ENCODE measurements at regions not wholly inside any gene's neighbourhood (a gene's known extent, or its start where the extent isn't known, plus 50 kb on each side); places are given as distances from the start of the nearest gene placed in this dataset.

DNA sequence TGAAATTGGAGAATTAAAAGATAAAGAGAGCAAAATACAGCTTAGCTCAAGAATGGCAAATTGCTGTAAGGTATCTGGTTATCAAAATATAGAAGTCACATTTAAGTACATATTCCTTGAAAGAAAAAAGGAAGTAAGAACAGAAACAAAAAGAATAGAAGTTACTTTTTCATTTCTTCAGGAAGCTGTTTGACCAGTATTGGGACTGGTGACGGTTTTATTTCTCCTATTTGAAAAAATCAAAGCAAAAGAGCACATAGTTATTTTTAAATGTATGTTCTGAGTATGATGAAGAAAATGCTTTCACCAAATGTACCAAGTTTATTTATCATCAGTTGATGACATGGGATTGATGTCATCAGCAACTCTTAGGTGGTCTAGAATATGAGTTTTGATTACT, 83.1 kb upstream of the OXGR1 start:
- H3K4me3 ChIP-seq (ENCODE audit: low read depth, low read length), result no peak overlapping the region
- H3K27me3 ChIP-seq (ENCODE audit: control insufficient read depth, insufficient read depth, low read length), result no peaks in the 10 kb centered on the region
- H3K36me3 ChIP-seq (ENCODE audit: control insufficient read depth, insufficient read depth, low read length), result no peaks in the 10 kb centered on the region
- TF ChIP-seq, protein P1, sequence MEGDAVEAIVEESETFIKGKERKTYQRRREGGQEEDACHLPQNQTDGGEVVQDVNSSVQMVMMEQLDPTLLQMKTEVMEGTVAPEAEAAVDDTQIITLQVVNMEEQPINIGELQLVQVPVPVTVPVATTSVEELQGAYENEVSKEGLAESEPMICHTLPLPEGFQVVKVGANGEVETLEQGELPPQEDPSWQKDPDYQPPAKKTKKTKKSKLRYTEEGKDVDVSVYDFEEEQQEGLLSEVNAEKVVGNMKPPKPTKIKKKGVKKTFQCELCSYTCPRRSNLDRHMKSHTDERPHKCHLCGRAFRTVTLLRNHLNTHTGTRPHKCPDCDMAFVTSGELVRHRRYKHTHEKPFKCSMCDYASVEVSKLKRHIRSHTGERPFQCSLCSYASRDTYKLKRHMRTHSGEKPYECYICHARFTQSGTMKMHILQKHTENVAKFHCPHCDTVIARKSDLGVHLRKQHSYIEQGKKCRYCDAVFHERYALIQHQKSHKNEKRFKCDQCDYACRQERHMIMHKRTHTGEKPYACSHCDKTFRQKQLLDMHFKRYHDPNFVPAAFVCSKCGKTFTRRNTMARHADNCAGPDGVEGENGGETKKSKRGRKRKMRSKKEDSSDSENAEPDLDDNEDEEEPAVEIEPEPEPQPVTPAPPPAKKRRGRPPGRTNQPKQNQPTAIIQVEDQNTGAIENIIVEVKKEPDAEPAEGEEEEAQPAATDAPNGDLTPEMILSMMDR (IDR thresholded peaks at IDR 0.05; ENCODE audit: insufficient read depth, low read depth, low read length), result no peak
- ChIA-PET CTCF (interaction anchor here (0.6 to 1.5 kb wide), 2 partner anchors 31 to 314 kb away, joined by 3 to 4 read pairs; no protein-coding TSS in a partner anchor), POLR2A (interaction anchor here (0.6 kb wide), 1 partner anchor 138 kb away, joined by 3 read pairs; no protein-coding TSS in a partner anchor)
- DNase-seq (ENCODE audit: low read depth), result no peak

DNA sequence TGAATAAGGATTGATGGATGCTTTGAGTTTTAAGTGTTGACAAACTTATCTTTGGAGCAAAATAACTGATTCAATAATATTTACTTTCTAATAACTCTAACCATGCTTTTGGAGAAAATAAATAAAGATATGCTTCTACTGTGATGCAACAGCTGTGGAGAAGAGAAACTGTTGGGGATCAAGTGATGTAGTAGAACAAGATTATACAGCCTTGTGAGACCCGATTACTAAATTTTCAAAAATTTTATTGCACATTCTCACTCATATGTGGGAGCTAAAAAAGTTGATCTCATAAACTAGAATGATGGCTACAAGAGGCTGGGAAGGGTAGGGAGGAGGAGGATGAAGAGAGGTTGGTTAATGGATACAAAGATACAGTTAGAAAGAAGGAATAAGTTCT, 85.5 kb upstream of the OXGR1 start:
- TF ChIP-seq, protein P1 (IDR thresholded peaks at IDR 0.05; ENCODE audit: insufficient read depth, low read depth, low read length), result no peak
- DNase-seq (ENCODE audit: low read depth), result no peak
- ChIA-PET CTCF (no interaction called here), POLR2A (no interaction called here)
- H3K4me3 ChIP-seq (ENCODE audit: low read depth, low read length), result no peak overlapping the region
- no peaks in the 10 kb centered on the region for H3K36me3 ChIP-seq (ENCODE audit: control insufficient read depth, insufficient read depth, low read length)
- no peaks in the 10 kb centered on the region for H3K27me3 ChIP-seq (ENCODE audit: control insufficient read depth, insufficient read depth, low read length)

DNA sequence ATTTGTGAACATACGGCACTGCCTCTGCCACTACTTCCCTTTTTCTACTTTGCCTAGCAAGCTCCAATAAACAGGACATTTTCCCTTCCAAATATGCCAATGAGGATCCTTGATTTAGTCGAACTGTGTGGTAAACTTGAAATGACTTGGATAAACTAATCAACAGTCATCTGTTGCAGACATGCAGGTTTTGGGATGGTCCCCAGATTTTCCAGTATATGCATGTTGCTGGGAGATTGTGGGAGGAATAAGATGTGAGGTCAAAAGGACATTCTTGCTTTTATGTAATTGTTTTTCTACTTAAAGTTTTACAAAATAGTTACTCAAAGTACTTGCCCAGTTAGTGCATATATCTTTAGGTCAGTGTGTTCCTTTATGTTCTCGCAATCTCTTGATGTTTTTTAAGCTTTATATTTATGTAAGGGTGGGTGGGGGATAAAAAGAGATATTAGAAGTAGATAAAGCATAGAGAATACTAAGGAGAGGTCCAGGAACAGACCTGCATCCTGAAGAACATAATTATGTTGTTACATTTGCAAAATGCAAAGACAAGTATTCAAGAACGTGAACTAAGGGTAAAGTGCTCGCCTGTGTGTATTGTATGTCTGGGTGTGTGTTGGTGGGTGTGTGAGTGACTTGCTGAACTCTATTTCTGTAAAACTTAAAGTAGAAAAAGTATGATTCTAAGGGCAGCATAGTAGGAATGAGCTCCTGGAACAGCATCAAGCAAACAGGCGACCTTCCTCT, 88.4 kb upstream of the OXGR1 start:
- TF ChIP-seq, protein P1 (IDR thresholded peaks at IDR 0.05; ENCODE audit: insufficient read depth, low read depth, low read length), result no peak
- CTCF ChIA-PET, result no interaction called here
- Histone ChIP-seq H3K27me3 (ENCODE audit: control insufficient read depth, insufficient read depth, low read length) (no peaks in the 10 kb centered on the region), H3K36me3 (ENCODE audit: control insufficient read depth, insufficient read depth, low read length) (no peaks in the 10 kb centered on the region), H3K4me3 (ENCODE audit: low read depth, low read length) (no peak overlapping the region)
- POLR2A ChIA-PET, result no interaction called here
- DNase-seq (ENCODE audit: low read depth), result no peak

DNA sequence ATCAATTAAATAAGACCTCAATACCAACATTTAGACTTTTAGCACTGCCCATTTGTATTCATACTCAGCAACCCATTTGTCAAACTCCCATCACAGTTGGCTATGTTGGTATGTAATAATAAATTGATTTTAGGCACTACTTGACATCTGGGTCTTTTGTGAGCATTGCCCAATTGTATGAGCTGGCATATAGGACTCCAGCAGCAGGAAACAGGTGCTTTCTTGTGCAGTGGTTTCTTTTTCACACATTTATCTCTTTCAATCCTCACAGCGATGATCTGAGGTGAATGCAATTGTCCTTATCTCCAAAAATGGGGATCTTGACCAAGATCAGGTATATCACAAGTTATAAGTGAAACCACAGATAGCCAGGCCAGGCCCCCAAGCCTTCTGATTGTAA, 96.9 kb upstream of the OXGR1 start:
- Histone ChIP-seq H3K4me3 (ENCODE audit: low read depth, low read length) (no peak overlapping the region), H3K36me3 (ENCODE audit: control insufficient read depth, insufficient read depth, low read length) (no peaks in the 10 kb centered on the region), H3K27me3 (ENCODE audit: control insufficient read depth, insufficient read depth, low read length) (no peaks in the 10 kb centered on the region)
- TF ChIP-seq, protein P1 (IDR thresholded peaks at IDR 0.05; ENCODE audit: insufficient read depth, low read depth, low read length), result no peak
- CTCF ChIA-PET, result no interaction called here
- POLR2A ChIA-PET, result no interaction called here
- no peak for DNase-seq (ENCODE audit: low read depth)

DNA sequence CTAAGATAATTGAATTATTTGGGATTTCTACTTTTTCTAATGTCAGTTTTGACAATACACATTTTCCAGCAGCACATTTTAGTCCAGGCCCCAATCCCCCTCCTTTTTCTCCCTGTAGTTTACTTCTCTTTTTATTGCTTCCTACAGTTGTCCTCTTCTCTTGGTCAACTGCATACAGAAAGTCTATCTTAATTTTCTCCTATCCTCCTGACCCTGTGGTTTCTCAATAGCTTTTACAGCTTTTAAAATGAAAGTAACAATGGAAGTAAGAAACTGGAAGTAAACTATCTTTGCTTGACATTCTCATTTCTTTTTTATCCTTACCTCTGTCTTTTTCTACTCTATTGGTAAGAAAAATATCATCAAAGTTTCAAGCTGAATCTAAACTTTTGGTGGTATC, 106.5 kb upstream of the OXGR1 start:
- ChIA-PET POLR2A (no interaction called here), CTCF (interaction anchor here (0.9 to 1.5 kb wide), 2 partner anchors 9 to 259 kb away, joined by 3 to 5 read pairs; no protein-coding TSS in a partner anchor)
- no peaks in the 10 kb centered on the region for H3K27me3 ChIP-seq (ENCODE audit: control insufficient read depth, insufficient read depth, low read length)
- H3K36me3 ChIP-seq (ENCODE audit: control insufficient read depth, insufficient read depth, low read length), result no peaks in the 10 kb centered on the region
- TF ChIP-seq, protein P1 (IDR thresholded peaks at IDR 0.05; ENCODE audit: insufficient read depth, low read depth, low read length), result no peak
- DNase-seq (ENCODE audit: low read depth), result no peak
- no peak overlapping the region for H3K4me3 ChIP-seq (ENCODE audit: low read depth, low read length)
